GM12878 (cell line): ENCODE measurements at regions not wholly inside any gene's neighbourhood (a gene's known extent, or its start where the extent isn't known, plus 50 kb on each side); places are given as distances from the start of the nearest gene placed in this dataset.

Source experiments
- ATAC-seq: fragments of 200-7000 bp; cut with Tn5 transposase; 3 replicates; pipeline ENCODE4 v1.9.1; 2020; ENCODE audit warnings: mild to moderate bottlenecking, moderate library complexity
- BruUV-seq: library from RNA; stranded (reverse); fragments of 400-500 nt; replicated peaks from 2 replicates; lab custom pipeline; 2021; lab: Mats Ljungman, UMichigan
- CTCF ChIA-PET: fragments of 300-600 bp; sonication (Branson Sonifier 250); formaldehyde crosslinking; extraction: SDS; loops from one replicate; lab custom pipeline; 2021; ENCODE audit warnings: inconsistent platforms; lab: Yijun Ruan, JAX
- POLR2A ChIA-PET: fragments of 350-600 bp; formaldehyde crosslinking; extraction: SDS; loops from one replicate; lab custom pipeline; 2021; ENCODE audit warnings: inconsistent platforms; lab: Charles Lee
- RAD21 ChIA-PET: fragments of 300-600 bp; sonication (Branson Sonifier 250); formaldehyde crosslinking; loops from one replicate; lab custom pipeline; 2023; ENCODE audit warnings: antibody characterized with exemption; ENCODE audit not compliant: unreplicated experiment; lab: Charles Lee
- SMC1A ChIA-PET: fragments of 300-600 bp; sonication (Branson Sonifier 250); formaldehyde crosslinking; loops from one replicate; lab custom pipeline; 2023; ENCODE audit not compliant: unreplicated experiment, uncharacterized antibody; lab: Charles Lee
- DNase-seq: peaks from one replicate; pipeline ENCODE4 v3.0.0-alpha.2; 2011; ENCODE audit warnings: low read depth, low spot score
- FAIRE-seq: peaks from 3 replicates; lab custom pipeline; 2011; peaks lifted over from hg19 to GRCh38; lab: Jason Lieb, UNC
- H2AFZ ChIP-seq: 2 replicates; pipeline ENCODE4 v1.6.0; 2011; ENCODE audit warnings: low read depth, low read length, control low read depth; ENCODE audit not compliant: control insufficient read depth
- H3K27ac ChIP-seq: 2 replicates; pipeline ENCODE4 v1.5.1; 2011; ENCODE audit warnings: control low read depth; ENCODE audit not compliant: control insufficient read depth, insufficient read depth
- H3K27me3 ChIP-seq, 2 experiments: replicated peaks in 1 of 2; 2 replicates each; pipeline versions ENCODE4 v1.6.0 to v1.6.1; 2011; ENCODE audit warnings: low read length in 1 of 2; ENCODE audit not compliant: control insufficient read depth in 2 of 2, insufficient read depth in 2 of 2
- H3K36me3 ChIP-seq, 2 experiments: 2 replicates each; pipeline ENCODE4 v1.5.1; 2011; ENCODE audit warnings: low read length in 1 of 2; ENCODE audit not compliant: control insufficient read depth in 2 of 2, insufficient read depth in 2 of 2
- H3K4me1 ChIP-seq: 2 replicates; pipeline ENCODE4 v1.6.1; 2011; ENCODE audit warnings: mild to moderate bottlenecking, low read length, moderate library complexity, mixed read lengths; ENCODE audit not compliant: control insufficient read depth, insufficient read depth
- H3K4me2 ChIP-seq: 2 replicates; pipeline ENCODE4 v1.6.0; 2011; ENCODE audit warnings: control low read depth; ENCODE audit not compliant: control insufficient read depth, insufficient read depth
- H3K4me3 ChIP-seq: fragments of 200-600 bp; sonication (generic); 2 replicates; pipeline ENCODE4 v1.5.1; 2016
- H3K79me2 ChIP-seq: 2 replicates; pipeline ENCODE4 v1.6.0; 2011; ENCODE audit warnings: low read length; ENCODE audit not compliant: control insufficient read depth, insufficient read depth
- H3K9ac ChIP-seq: 2 replicates; pipeline ENCODE4 v1.8.0; 2011; ENCODE audit warnings: low read length, control low read depth, mixed read lengths; ENCODE audit not compliant: control insufficient read depth, insufficient read depth
- H3K9me3 ChIP-seq: replicated peaks from 3 replicates; pipeline ENCODE4 v1.5.1; 2011; ENCODE audit warnings: mild to moderate bottlenecking, low read length; ENCODE audit not compliant: control insufficient read depth, insufficient read depth
- H4K20me1 ChIP-seq: 2 replicates; pipeline ENCODE4 v1.6.0; 2011; ENCODE audit not compliant: control insufficient read depth, insufficient read depth
- DPF2 ChIP-seq: fragments of 450-650 bp; IDR thresholded peaks from 2 replicates; pipeline ENCODE4 v1.6.1; 2017; ENCODE audit warnings: mild to moderate bottlenecking
- FOXM1 ChIP-seq: IDR thresholded peaks from 2 replicates; pipeline ENCODE4 v1.6.1; 2012; ENCODE audit warnings: low read depth, mild to moderate bottlenecking, inconsistent platforms, low read length, moderate library complexity
- GABPA ChIP-seq: IDR thresholded peaks from 2 replicates; pipeline ENCODE4 v1.6.1; 2014; ENCODE audit warnings: antibody characterized with exemption, low read depth, mild to moderate bottlenecking, inconsistent platforms
- JUNB ChIP-seq: IDR thresholded peaks from 2 replicates; pipeline ENCODE4 v1.6.1; 2016; ENCODE audit warnings: antibody characterized with exemption, mild to moderate bottlenecking
- MEF2A ChIP-seq: IDR thresholded peaks from 2 replicates; pipeline ENCODE4 v1.6.1; 2011; ENCODE audit warnings: low read depth, mild to moderate bottlenecking, low read length, moderate library complexity; ENCODE audit not compliant: insufficient read depth
- MXI1 ChIP-seq: fragments of 150-350 bp; IDR thresholded peaks from 2 replicates; pipeline ENCODE4 v1.6.1; 2011; ENCODE audit warnings: low read depth, mild to moderate bottlenecking, inconsistent platforms, low read length, improper control_type of control experiment
- NFYB ChIP-seq: IDR thresholded peaks from 2 replicates; pipeline ENCODE4 v1.6.1; 2011; ENCODE audit warnings: low read depth, mild to moderate bottlenecking, low read length, improper control_type of control experiment, moderate library complexity; ENCODE audit not compliant: insufficient read depth
- NR2C1 ChIP-seq: fragments of 450-650 bp; IDR thresholded peaks from 2 replicates; pipeline ENCODE4 v1.6.1; 2017; ENCODE audit warnings: antibody characterized with exemption, mild to moderate bottlenecking, moderate library complexity
- POLR2A ChIP-seq: IDR thresholded peaks from 2 replicates; pipeline ENCODE4 v1.6.1; 2011; ENCODE audit warnings: low read depth, mild to moderate bottlenecking, low read length
- SIN3A ChIP-seq: IDR thresholded peaks from 2 replicates; pipeline ENCODE4 v1.6.1; 2012; ENCODE audit warnings: low read depth, low read length, improper control_type of control experiment
- SREBF2 ChIP-seq: IDR thresholded peaks from 2 replicates; pipeline ENCODE4 v1.6.1; 2012; ENCODE audit warnings: mild to moderate bottlenecking, low read length
- ZBTB33 ChIP-seq: fragments of 450-650 bp; IDR thresholded peaks from 2 replicates; pipeline ENCODE4 v1.6.1; 2017; ENCODE audit warnings: mild to moderate bottlenecking
- ZBTB4 ChIP-seq: fragments of 450-650 bp; formaldehyde crosslinking; IDR thresholded peaks from 2 replicates; pipeline ENCODE4 v1.4.0; 2022; ENCODE audit warnings: mild to moderate bottlenecking, moderate library complexity
- ZNF217 ChIP-seq: fragments of 450-650 bp; IDR thresholded peaks from 2 replicates; pipeline ENCODE4 v1.6.1; 2017; ENCODE audit warnings: antibody characterized with exemption, mild to moderate bottlenecking
- in situ Hi-C: fragments of 300-500 bp; cut with MboI; formaldehyde crosslinking; loops from 9 replicates; pipeline ENCODE4 v1.14.3; 2018; ENCODE audit warnings: mixed read lengths
- intact Hi-C: fragments of 100-400 bp; cut with micrococcal nuclease; formaldehyde crosslinking; loops from one replicate; pipeline ENCODE4 v1.14.2; 2022; ENCODE audit not compliant: unreplicated experiment
- TF ChIP-seq, protein P1 (sequence below): IDR thresholded peaks from 2 replicates; pipeline ENCODE4 v1.6.1; 2012; ENCODE audit warnings: low read depth, low read length, improper control_type of control experiment
- TF ChIP-seq, protein P2 (sequence below): IDR thresholded peaks from 2 replicates; pipeline ENCODE4 v1.6.1; 2011; ENCODE audit warnings: low read depth, mild to moderate bottlenecking, low read length, moderate library complexity, borderline replicate concordance; ENCODE audit errors: extremely low read depth
- TF ChIP-seq, protein P3 (sequence below): IDR thresholded peaks from 2 replicates; pipeline ENCODE4 v1.6.1; 2012; ENCODE audit warnings: low read depth, low read length, improper control_type of control experiment

DNA sequence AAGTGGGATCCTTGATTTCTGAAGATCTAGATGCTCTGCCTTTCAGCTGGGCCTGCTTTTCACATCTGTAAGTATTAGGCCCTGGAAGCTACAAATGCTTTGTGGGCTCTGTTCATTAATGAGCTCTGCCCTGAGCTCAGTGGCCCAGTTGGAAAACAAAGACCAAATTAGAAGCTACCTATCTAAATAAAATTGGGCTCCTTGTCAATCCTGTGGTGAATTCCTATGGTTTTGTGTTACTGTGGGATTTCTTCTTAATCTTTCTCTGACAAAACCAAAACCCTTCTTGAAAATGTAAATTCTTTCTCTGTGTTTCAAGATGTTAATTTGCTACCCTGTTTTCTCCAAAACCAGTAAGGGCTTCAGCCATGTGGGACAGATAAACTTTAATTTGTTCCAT is 219.0 kb upstream of the HS6ST1 start:
- no peaks in the 10 kb centered on the region for H3K36me3 ChIP-seq
- no peak for TF ChIP-seq SIN3A
- TF ChIP-seq SREBF2 = no peak
- TF ChIP-seq ZBTB33 = no peak
- TF ChIP-seq NR2C1 = no peak
- no peak for TF ChIP-seq GABPA
- no peak for TF ChIP-seq DPF2
- no peak for TF ChIP-seq MEF2A
- no peak for TF ChIP-seq FOXM1
- TF ChIP-seq, protein P1, sequence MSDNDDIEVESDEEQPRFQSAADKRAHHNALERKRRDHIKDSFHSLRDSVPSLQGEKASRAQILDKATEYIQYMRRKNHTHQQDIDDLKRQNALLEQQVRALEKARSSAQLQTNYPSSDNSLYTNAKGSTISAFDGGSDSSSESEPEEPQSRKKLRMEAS = no peak
- no peak for TF ChIP-seq NFYB
- no peak for TF ChIP-seq POLR2A
- no peak for TF ChIP-seq ZBTB4 (CRISPR knock-in tag)
- TF ChIP-seq ZNF217 = no peak
- TF ChIP-seq, protein P2, sequence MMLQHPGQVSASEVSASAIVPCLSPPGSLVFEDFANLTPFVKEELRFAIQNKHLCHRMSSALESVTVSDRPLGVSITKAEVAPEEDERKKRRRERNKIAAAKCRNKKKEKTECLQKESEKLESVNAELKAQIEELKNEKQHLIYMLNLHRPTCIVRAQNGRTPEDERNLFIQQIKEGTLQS = no peak
- no peak for TF ChIP-seq JUNB
- TF ChIP-seq MXI1 = no peak
- TF ChIP-seq, protein P3, sequence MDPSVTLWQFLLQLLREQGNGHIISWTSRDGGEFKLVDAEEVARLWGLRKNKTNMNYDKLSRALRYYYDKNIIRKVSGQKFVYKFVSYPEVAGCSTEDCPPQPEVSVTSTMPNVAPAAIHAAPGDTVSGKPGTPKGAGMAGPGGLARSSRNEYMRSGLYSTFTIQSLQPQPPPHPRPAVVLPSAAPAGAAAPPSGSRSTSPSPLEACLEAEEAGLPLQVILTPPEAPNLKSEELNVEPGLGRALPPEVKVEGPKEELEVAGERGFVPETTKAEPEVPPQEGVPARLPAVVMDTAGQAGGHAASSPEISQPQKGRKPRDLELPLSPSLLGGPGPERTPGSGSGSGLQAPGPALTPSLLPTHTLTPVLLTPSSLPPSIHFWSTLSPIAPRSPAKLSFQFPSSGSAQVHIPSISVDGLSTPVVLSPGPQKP = no peak
- TF ChIP-seq, all 136 proteins: peak for 0
- Histone ChIP-seq H3K27ac (no peak overlapping the region), H3K4me1 (no peaks in the 10 kb centered on the region), H3K4me3 (no peak overlapping the region), H3K27me3 (no peaks in the 10 kb centered on the region), H4K20me1 (no peaks in the 10 kb centered on the region), H3K9me3 (no peaks in the 10 kb centered on the region), H2AFZ (no peak overlapping the region), H3K9ac (no peak overlapping the region), H3K4me2 (no peak overlapping the region), H3K79me2 (no peaks in the 10 kb centered on the region)
- ChIA-PET CTCF (no interaction called here), SMC1A (no interaction called here), POLR2A (no interaction called here), RAD21 (no interaction called here)
- BruUV-seq = no TSS peak
- intact Hi-C loops (no loop called here), in situ Hi-C loops (no loop called here)
- ATAC-seq (no peak), DNase-seq (no peak), FAIRE-seq (no peak)
